ENCODE measurements at regions not wholly inside any gene's neighbourhood (a gene's known extent, or its start where the extent isn't known, plus 50 kb on each side); places are given as distances from the start of the nearest gene placed in this dataset.
"Not testable (repeated sequence)": the region's sequence is repeated elsewhere in the genome, so short reads cannot be mapped to it uniquely, and the experiment has no call there.

GRCh38 chr6:115487331-115487730, 573.4 kb downstream of the FRK start:
- Histone ChIP-seq H3K27me3 (ENCODE audit: insufficient read depth, low read length) (0 out of 2 replicates have a peak, but pooled peaks cover 4% of the 10 kb centered on the region), H3K9ac (ENCODE audit: low read length) (no peak overlapping the region), H3K36me3 (ENCODE audit: control insufficient read depth in 1 of 2, insufficient read depth in 2 of 2, low read length in 2 of 2) (no peaks in the 10 kb centered on the region), H3K4me3 (replicated peaks in 1 of 2; ENCODE audit: low read depth in 1 of 2, low read length in 2 of 2) (no peak overlapping the region), H3K4me1 (ENCODE audit: control insufficient read depth in 1 of 2, insufficient read depth in 2 of 2, low read length in 2 of 2) (no peaks in the 10 kb centered on the region), H3K79me2 (ENCODE audit: insufficient read depth, low read length) (no peaks in the 10 kb centered on the region), H2AFZ (ENCODE audit: low read depth, low read length, poor library complexity, severe bottlenecking) (no peak overlapping the region), H3K9me3 (ENCODE audit: control insufficient read depth in 1 of 2, insufficient read depth in 1 of 2, low read depth in 1 of 2, low read length in 2 of 2) (no peaks in the 10 kb centered on the region; a peak in 1 of 4 replicates), H3K27ac (ENCODE audit: low read depth, low read length) (no peak overlapping the region), H4K20me1 (ENCODE audit: insufficient read depth) (no peaks in the 10 kb centered on the region; the same call in 1 of the 2 replicates), H3K9me2 (ENCODE audit: insufficient read depth) (no peaks in the 10 kb centered on the region), H3K4me2 (ENCODE audit: low read length) (no peak overlapping the region)
- DNase-seq (ENCODE audit: low read depth, low spot score) = no peak
- no TSS peak for BruUV-seq (replicated peaks)
- TF ChIP-seq ELF1 (IDR thresholded peaks at IDR 0.05; ENCODE audit: borderline replicate concordance, low read depth) = no peak
- TF ChIP-seq SP1 (IDR thresholded peaks at IDR 0.05; ENCODE audit: low read depth) = no peak
- no peak for TF ChIP-seq EZH2 (IDR thresholded peaks at IDR 0.05)
- TF ChIP-seq MAX (IDR thresholded peaks at IDR 0.05) = no peak
- TF ChIP-seq RAD21 (IDR thresholded peaks at IDR 0.05; ENCODE audit: low read depth) = no peak
- TF ChIP-seq POLR2A (IDR thresholded peaks at IDR 0.05; ENCODE audit: borderline replicate concordance, extremely low read depth, insufficient read depth, insufficient read length) = no peak
- intact Hi-C loops (cut with micrococcal nuclease) = no loop called here
- POLR2A ChIA-PET = no interaction called here
- RAD21 ChIA-PET (ENCODE audit: low non-redundant PET in 1 of 2, low total read pairs in 2 of 2, uncharacterized antibody in 2 of 2, unreplicated experiment in 2 of 2) = no interaction called here
- CTCF ChIA-PET = interaction anchor here (0.6 kb wide), 1 partner anchor 501 kb away, joined by 3 read pairs; no protein-coding TSS in a partner anchor
- no peak for ATAC-seq

- no peaks in the 10 kb centered on the region for H4K20me1 ChIP-seq (ENCODE audit: insufficient read depth)
- H3K9me2 ChIP-seq (ENCODE audit: insufficient read depth) = no peaks in the 10 kb centered on the region
- POLR2A ChIA-PET = no interaction called here
- DNase-seq (ENCODE audit: low read depth, low spot score) (no peak), ATAC-seq (no peak)
- H3K4me1 ChIP-seq (ENCODE audit: control insufficient read depth in 1 of 2, insufficient read depth in 2 of 2, low read length in 2 of 2) = no peaks in the 10 kb centered on the region
- H3K27ac ChIP-seq (ENCODE audit: low read depth, low read length) = no peak overlapping the region
- no peak overlapping the region for H3K4me3 ChIP-seq (replicated peaks in 1 of 2; ENCODE audit: low read depth in 1 of 2, low read length in 2 of 2)
- no peak overlapping the region for H2AFZ ChIP-seq (ENCODE audit: low read depth, low read length, poor library complexity, severe bottlenecking)
- no peaks in the 10 kb centered on the region for H3K79me2 ChIP-seq (ENCODE audit: insufficient read depth, low read length)
- RAD21 ChIA-PET (ENCODE audit: low non-redundant PET in 1 of 2, low total read pairs in 2 of 2, uncharacterized antibody in 2 of 2, unreplicated experiment in 2 of 2) = no interaction called here
- H3K9ac ChIP-seq (ENCODE audit: low read length) = no peak overlapping the region
- no peaks in the 10 kb centered on the region for H3K36me3 ChIP-seq (ENCODE audit: control insufficient read depth in 1 of 2, insufficient read depth in 2 of 2, low read length in 2 of 2)
- H3K4me2 ChIP-seq (ENCODE audit: low read length) = no peak overlapping the region
- no peaks in the 10 kb centered on the region for H3K9me3 ChIP-seq (ENCODE audit: control insufficient read depth in 1 of 2, insufficient read depth in 1 of 2, low read depth in 1 of 2, low read length in 2 of 2)
- H3K27me3 ChIP-seq (ENCODE audit: insufficient read depth, low read length) = 0 out of 2 replicates have a peak, but pooled peaks cover 4% of the 10 kb centered on the region
- intact Hi-C loops (cut with micrococcal nuclease) = no loop called here
- TF ChIP-seq TCF7L2 (IDR thresholded peaks at IDR 0.05; ENCODE audit: borderline replicate concordance, extremely low read depth, insufficient read depth, insufficient read length) = no peak
- TF ChIP-seq, protein P1, sequence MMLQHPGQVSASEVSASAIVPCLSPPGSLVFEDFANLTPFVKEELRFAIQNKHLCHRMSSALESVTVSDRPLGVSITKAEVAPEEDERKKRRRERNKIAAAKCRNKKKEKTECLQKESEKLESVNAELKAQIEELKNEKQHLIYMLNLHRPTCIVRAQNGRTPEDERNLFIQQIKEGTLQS (IDR thresholded peaks at IDR 0.05) = no peak
- BruUV-seq (replicated peaks) = no TSS peak
- CTCF ChIA-PET = no interaction called here
Measured at GRCh38 chr6:115485400-115485799, 575.3 kb downstream of the FRK start.

GRCh38 chr6:115480543-115480942, 580.1 kb downstream of the FRK start:
- H3K36me3 ChIP-seq (ENCODE audit: control insufficient read depth in 1 of 2, insufficient read depth in 2 of 2, low read length in 2 of 2); H3K9ac ChIP-seq (ENCODE audit: low read length); intact Hi-C loops (cut with micrococcal nuclease); CTCF ChIA-PET; H3K27me3 ChIP-seq (ENCODE audit: insufficient read depth, low read length); H3K9me2 ChIP-seq (ENCODE audit: insufficient read depth); H3K79me2 ChIP-seq (ENCODE audit: insufficient read depth, low read length); H3K27ac ChIP-seq (ENCODE audit: low read depth, low read length); H3K4me3 ChIP-seq (replicated peaks in 1 of 2; ENCODE audit: low read depth in 1 of 2, low read length in 2 of 2); ATAC-seq; H3K4me2 ChIP-seq (ENCODE audit: low read length); POLR2A ChIA-PET; DNase-seq (ENCODE audit: low read depth, low spot score); H2AFZ ChIP-seq (ENCODE audit: low read depth, low read length, poor library complexity, severe bottlenecking); BruUV-seq (replicated peaks); H3K4me1 ChIP-seq (ENCODE audit: control insufficient read depth in 1 of 2, insufficient read depth in 2 of 2, low read length in 2 of 2); RAD21 ChIA-PET (ENCODE audit: low non-redundant PET in 1 of 2, low total read pairs in 2 of 2, uncharacterized antibody in 2 of 2, unreplicated experiment in 2 of 2); H3K9me3 ChIP-seq (ENCODE audit: control insufficient read depth in 1 of 2, insufficient read depth in 1 of 2, low read depth in 1 of 2, low read length in 2 of 2); H4K20me1 ChIP-seq (ENCODE audit: insufficient read depth): not testable (repeated sequence)
